Vagina (tissue), 2 donors: ENCODE measurements at regions not wholly inside any gene's neighbourhood (a gene's known extent, or its start where the extent isn't known, plus 50 kb on each side); places are given as distances from the start of the nearest gene placed in this dataset.

ENCODE experiments used
- POLR2A ChIP-seq, 2 donors: fragments of 450-650 bp; IDR thresholded peaks; one replicate each; pipeline ENCODE4 v1.6.1; 2017; ENCODE audit warnings: antibody characterized with exemption in 2 of 2, mild to moderate bottlenecking in 2 of 2, moderate library complexity in 2 of 2
- TF ChIP-seq, protein P1 (sequence below), 3 experiments: fragments of 450-650 bp in 2 of 3; fragments of 200-600 bp in 1 of 3; sonication (generic) in 1 of 3; IDR thresholded peaks; one replicate each; pipeline ENCODE4 v1.5.1; 2017 to 2019; ENCODE audit warnings: antibody characterized with exemption in 3 of 3, mild to moderate bottlenecking in 2 of 3, moderate library complexity in 2 of 3

DNA sequence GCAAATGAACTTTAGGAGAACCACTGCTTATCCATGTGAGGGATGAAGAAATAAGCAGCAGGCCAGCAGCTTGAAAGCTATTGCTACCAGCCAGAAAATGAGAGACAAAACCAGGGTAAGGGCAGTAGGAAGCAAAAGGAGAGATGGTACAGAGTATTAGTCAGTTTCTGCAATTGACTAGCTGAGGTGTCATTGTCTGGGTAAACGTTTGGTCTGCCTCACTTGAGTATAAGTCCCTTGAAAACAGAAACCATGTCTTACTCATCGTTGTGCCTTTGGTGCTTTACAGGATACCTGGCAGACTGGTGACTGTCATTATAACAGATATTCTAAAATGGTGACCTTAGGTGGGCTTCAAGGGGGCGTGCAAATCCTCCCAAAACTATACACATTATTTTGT lies 63.9 kb upstream of the USP47 start:
- TF ChIP-seq, protein P1, sequence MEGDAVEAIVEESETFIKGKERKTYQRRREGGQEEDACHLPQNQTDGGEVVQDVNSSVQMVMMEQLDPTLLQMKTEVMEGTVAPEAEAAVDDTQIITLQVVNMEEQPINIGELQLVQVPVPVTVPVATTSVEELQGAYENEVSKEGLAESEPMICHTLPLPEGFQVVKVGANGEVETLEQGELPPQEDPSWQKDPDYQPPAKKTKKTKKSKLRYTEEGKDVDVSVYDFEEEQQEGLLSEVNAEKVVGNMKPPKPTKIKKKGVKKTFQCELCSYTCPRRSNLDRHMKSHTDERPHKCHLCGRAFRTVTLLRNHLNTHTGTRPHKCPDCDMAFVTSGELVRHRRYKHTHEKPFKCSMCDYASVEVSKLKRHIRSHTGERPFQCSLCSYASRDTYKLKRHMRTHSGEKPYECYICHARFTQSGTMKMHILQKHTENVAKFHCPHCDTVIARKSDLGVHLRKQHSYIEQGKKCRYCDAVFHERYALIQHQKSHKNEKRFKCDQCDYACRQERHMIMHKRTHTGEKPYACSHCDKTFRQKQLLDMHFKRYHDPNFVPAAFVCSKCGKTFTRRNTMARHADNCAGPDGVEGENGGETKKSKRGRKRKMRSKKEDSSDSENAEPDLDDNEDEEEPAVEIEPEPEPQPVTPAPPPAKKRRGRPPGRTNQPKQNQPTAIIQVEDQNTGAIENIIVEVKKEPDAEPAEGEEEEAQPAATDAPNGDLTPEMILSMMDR (IDR thresholded peaks at IDR 0.05) = no peak
- TF ChIP-seq POLR2A (IDR thresholded peaks at IDR 0.05) = no peak
